Body of pancreas (tissue), 4 donors: ENCODE measurements at regions not wholly inside any gene's neighbourhood (a gene's known extent, or its start where the extent isn't known, plus 50 kb on each side); places are given as distances from the start of the nearest gene placed in this dataset.

Experiments
- POLR2A ChIP-seq, 3 donors: fragments of 450-650 bp; IDR thresholded peaks; one replicate each; pipeline ENCODE4 v1.6.1; 2016; ENCODE audit warnings: antibody characterized with exemption in 3 of 3, mild to moderate bottlenecking in 2 of 3
- TF ChIP-seq, protein P1 (sequence below), 7 experiments: fragments of 450-650 bp in 4 of 7; fragments of 200-600 bp in 3 of 7; sonication (generic) in 3 of 7; IDR thresholded peaks; one replicate each; pipeline ENCODE4 v1.5.1; 2016 to 2019; ENCODE audit warnings: antibody characterized with exemption in 7 of 7

DNA sequence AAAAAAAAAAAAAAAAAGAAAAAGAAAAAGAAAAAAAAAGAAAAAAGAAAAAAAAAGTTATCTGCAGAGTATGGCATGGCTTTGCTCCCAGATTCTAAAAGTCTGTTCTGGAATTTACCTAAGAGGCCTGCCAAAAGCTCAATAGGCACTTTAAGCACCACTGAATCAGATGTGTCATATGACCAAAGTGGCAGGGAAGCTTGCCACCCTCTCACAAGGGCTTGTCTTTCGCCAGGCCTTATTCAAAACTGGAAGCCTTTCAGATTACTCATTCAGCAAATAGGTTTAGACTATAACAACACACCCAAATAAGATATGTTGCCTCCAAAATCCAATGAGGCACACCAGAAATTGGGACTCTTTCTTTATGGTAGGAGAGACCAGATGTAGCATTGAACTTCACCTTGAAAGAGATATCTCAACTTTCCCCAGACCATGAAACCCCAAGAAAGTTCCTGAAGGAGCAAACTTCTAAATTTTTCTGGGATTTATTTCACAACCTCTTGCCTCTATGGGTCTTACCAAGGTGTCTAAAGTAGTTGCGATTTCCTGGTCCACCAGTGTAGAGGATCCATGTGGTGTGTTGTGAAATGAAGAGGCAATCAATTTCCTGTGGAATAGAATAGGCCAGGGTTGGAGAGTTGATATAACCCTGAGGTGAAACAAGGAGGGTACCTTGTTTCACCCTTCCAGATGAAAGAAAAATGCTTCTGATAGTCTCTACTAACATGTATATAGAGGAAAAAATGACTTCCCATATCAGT, 218.8 kb downstream of the DAD1 start:
- TF ChIP-seq, protein P1, sequence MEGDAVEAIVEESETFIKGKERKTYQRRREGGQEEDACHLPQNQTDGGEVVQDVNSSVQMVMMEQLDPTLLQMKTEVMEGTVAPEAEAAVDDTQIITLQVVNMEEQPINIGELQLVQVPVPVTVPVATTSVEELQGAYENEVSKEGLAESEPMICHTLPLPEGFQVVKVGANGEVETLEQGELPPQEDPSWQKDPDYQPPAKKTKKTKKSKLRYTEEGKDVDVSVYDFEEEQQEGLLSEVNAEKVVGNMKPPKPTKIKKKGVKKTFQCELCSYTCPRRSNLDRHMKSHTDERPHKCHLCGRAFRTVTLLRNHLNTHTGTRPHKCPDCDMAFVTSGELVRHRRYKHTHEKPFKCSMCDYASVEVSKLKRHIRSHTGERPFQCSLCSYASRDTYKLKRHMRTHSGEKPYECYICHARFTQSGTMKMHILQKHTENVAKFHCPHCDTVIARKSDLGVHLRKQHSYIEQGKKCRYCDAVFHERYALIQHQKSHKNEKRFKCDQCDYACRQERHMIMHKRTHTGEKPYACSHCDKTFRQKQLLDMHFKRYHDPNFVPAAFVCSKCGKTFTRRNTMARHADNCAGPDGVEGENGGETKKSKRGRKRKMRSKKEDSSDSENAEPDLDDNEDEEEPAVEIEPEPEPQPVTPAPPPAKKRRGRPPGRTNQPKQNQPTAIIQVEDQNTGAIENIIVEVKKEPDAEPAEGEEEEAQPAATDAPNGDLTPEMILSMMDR (IDR thresholded peaks at IDR 0.05) = no peak
- TF ChIP-seq POLR2A (IDR thresholded peaks at IDR 0.05) = no peak
